ENCODE measurements at regions not wholly inside any gene's neighbourhood (a gene's known extent, or its start where the extent isn't known, plus 50 kb on each side); places are given as distances from the start of the nearest gene placed in this dataset.

- ChIA-PET POLR2A (no interaction called here), CTCF (ENCODE audit: low intra/inter-chr PET ratio, low total read pairs) (no interaction called here)
- no peak for ATAC-seq
- BruUV-seq (replicated peaks): no TSS peak
- H3K27me3 ChIP-seq (ENCODE audit: control insufficient read depth in 1 of 2, insufficient read depth in 2 of 2, low read length in 2 of 2): no peaks in the 10 kb centered on the region
- WGBS (ENCODE audit: low lambda C conversion rate): 8% methylated on average over 2 of the region's 2 CpGs
- no peak for DNase-seq (ENCODE audit: low spot score)
- TF ChIP-seq ZSCAN20 (CRISPR knock-in tag; IDR thresholded peaks at IDR 0.05; ENCODE audit: borderline replicate concordance): no peak
- TF ChIP-seq THAP8 (CRISPR knock-in tag; IDR thresholded peaks at IDR 0.05; ENCODE audit: borderline replicate concordance): no peak
- TF ChIP-seq RNF219 (CRISPR knock-in tag; IDR thresholded peaks at IDR 0.05): no peak
- TF ChIP-seq MTA3 (CRISPR knock-in tag; IDR thresholded peaks at IDR 0.05): no peak
- no peak for TF ChIP-seq ZSCAN29 (CRISPR knock-in tag; conservative IDR thresholded peaks at IDR 0.05)
- no peak for TF ChIP-seq ZNF34 (CRISPR knock-in tag; IDR thresholded peaks at IDR 0.05; ENCODE audit: borderline replicate concordance)
- no peak for TF ChIP-seq ZNF121 (CRISPR knock-in tag; IDR thresholded peaks at IDR 0.05)
- TF ChIP-seq MIXL1 (CRISPR knock-in tag; IDR thresholded peaks at IDR 0.05): no peak
- TF ChIP-seq ZFP82 (CRISPR knock-in tag; IDR thresholded peaks at IDR 0.05; ENCODE audit: borderline replicate concordance): no peak
- TF ChIP-seq ZNF446 (CRISPR knock-in tag; IDR thresholded peaks at IDR 0.05): no peak
- no peak for TF ChIP-seq ZNF713 (CRISPR knock-in tag; IDR thresholded peaks at IDR 0.05)
- no peak for TF ChIP-seq RELA (CRISPR knock-in tag; IDR thresholded peaks at IDR 0.05)
- TF ChIP-seq POLR2G (IDR thresholded peaks at IDR 0.05; ENCODE audit: low read depth, low read length): no peak
- no peak for TF ChIP-seq ZC3H13 (CRISPR knock-in tag; IDR thresholded peaks at IDR 0.05)
- no peak for TF ChIP-seq TFDP2 (CRISPR knock-in tag; IDR thresholded peaks at IDR 0.05)
- TF ChIP-seq DPF2 (CRISPR knock-in tag; IDR thresholded peaks at IDR 0.05; ENCODE audit: borderline replicate concordance, low read depth): no peak
- no peak for TF ChIP-seq NR0B2 (CRISPR knock-in tag; IDR thresholded peaks at IDR 0.05)
- TF ChIP-seq PAWR (CRISPR knock-in tag; IDR thresholded peaks at IDR 0.05; ENCODE audit: borderline replicate concordance): no peak
- no peak for TF ChIP-seq ZNF543 (CRISPR knock-in tag; IDR thresholded peaks at IDR 0.05)
- no peak overlapping the region for H2AFZ ChIP-seq (ENCODE audit: low read length)
- no peak overlapping the region for H3K27ac ChIP-seq (ENCODE audit: extremely low read length, insufficient read depth, low read length)
- no peaks in the 10 kb centered on the region for H3K79me2 ChIP-seq (ENCODE audit: insufficient read depth, low read length)
- no peak overlapping the region for H3K9ac ChIP-seq (ENCODE audit: insufficient read depth, low read depth, low read length)
- no peak overlapping the region for H3K4me2 ChIP-seq (ENCODE audit: low read depth, low read length)
- no peaks in the 10 kb centered on the region for H4K20me1 ChIP-seq (ENCODE audit: insufficient read depth, low read length)
- intact Hi-C loops (cut with micrococcal nuclease; ENCODE audit: unreplicated experiment) (no loop called here), in situ Hi-C loops (cut with HindIII; ENCODE audit: extremely low pct_ligation_motif_present, low pct_unique_long_range_greater_than_20kb) (no loop called here)
- H3K4me1 ChIP-seq (ENCODE audit: insufficient read depth, low read length): no peaks in the 10 kb centered on the region
- no peak overlapping the region for H3K4me3 ChIP-seq (replicated peaks in 1 of 3; ENCODE audit: insufficient read depth in 1 of 3, low read depth in 2 of 3, low read length in 3 of 3)
- H3K36me3 ChIP-seq (replicated peaks in 1 of 2; ENCODE audit: control insufficient read depth in 1 of 2, insufficient read depth in 2 of 2, low read length in 2 of 2): no peaks in the 10 kb centered on the region
- peaks cover 13% of the 10 kb centered on the region for H3K9me3 ChIP-seq (ENCODE audit: low read length)
- FAIRE-seq: no peak
These were observed 224.7 kb downstream of the MTRR start for GRCh38 chr5:8093669-8094068.
